Smooth muscle cell (in vitro differentiated cells): ENCODE measurements at regions not wholly inside any gene's neighbourhood (a gene's known extent, or its start where the extent isn't known, plus 50 kb on each side); places are given as distances from the start of the nearest gene placed in this dataset.

Source experiments
- DNase-seq: peaks from one replicate; lab custom pipeline; 2025; ENCODE audit not compliant: unreplicated experiment; lab: John Stamatoyannopoulos, UW
- H2AFZ ChIP-seq: fragments of 200-600 bp; sonication (generic); 2 replicates; pipeline ENCODE4 v1.6.0; 2016; ENCODE audit warnings: antibody characterized with exemption, low read depth, mild to moderate bottlenecking
- H3F3A ChIP-seq: fragments of 200-600 bp; sonication (generic); 2 replicates; pipeline ENCODE4 v1.6.0; 2017; ENCODE audit warnings: antibody characterized with exemption, low read depth
- H3K27ac ChIP-seq: fragments of 200-600 bp; sonication (generic); 2 replicates; pipeline ENCODE4 v1.5.1; 2016; ENCODE audit warnings: low read depth, mild to moderate bottlenecking
- H3K27me3 ChIP-seq: fragments of 200-600 bp; sonication (generic); 2 replicates; pipeline ENCODE4 v1.6.1; 2016; ENCODE audit warnings: low read depth, mild to moderate bottlenecking
- H3K36me3 ChIP-seq: fragments of 200-600 bp; sonication (generic); 2 replicates; pipeline ENCODE4 v1.5.1; 2016; ENCODE audit warnings: low read depth
- H3K4me1 ChIP-seq: fragments of 200-600 bp; sonication (generic); 2 replicates; pipeline ENCODE4 v1.5.1; 2016; ENCODE audit warnings: low read depth
- H3K4me2 ChIP-seq: fragments of 200-600 bp; sonication (generic); 2 replicates; pipeline ENCODE4 v1.6.0; 2016; ENCODE audit warnings: mild to moderate bottlenecking
- H3K4me3 ChIP-seq: fragments of 200-600 bp; sonication (generic); 2 replicates; pipeline ENCODE4 v1.5.1; 2016; ENCODE audit warnings: mild to moderate bottlenecking
- H3K79me2 ChIP-seq: fragments of 200-600 bp; sonication (generic); 2 replicates; pipeline ENCODE4 v1.6.0; 2016; ENCODE audit warnings: low read depth, mild to moderate bottlenecking
- H3K9ac ChIP-seq: fragments of 200-600 bp; sonication (generic); 2 replicates; pipeline ENCODE4 v1.6.0; 2016; ENCODE audit warnings: low read depth
- H3K9me3 ChIP-seq: fragments of 200-600 bp; sonication (generic); replicated peaks from 2 replicates; pipeline ENCODE4 v1.5.1; 2016; ENCODE audit warnings: low read depth
- H4K20me1 ChIP-seq: fragments of 200-600 bp; sonication (generic); 2 replicates; pipeline ENCODE4 v1.6.0; 2016; ENCODE audit warnings: low read depth
- CTCF ChIP-seq: fragments of 200-600 bp; sonication (generic); IDR thresholded peaks from 2 replicates; pipeline ENCODE4 v1.5.1; 2017; ENCODE audit warnings: borderline replicate concordance, mild to moderate bottlenecking, antibody characterized with exemption; ENCODE audit not compliant: insufficient read depth, poor library complexity, severe bottlenecking
- WGBS: methylation state at CpG from one replicate; pipeline ENCODE4 v1.1.7; 2016; ENCODE audit warnings: low lambda C conversion rate; 5-methylcytosine and 5-hydroxymethylcytosine counted together

GRCh38 chr1:234921266-234922062, 207.2 kb downstream of the TOMM20 start:
- 50% methylated on average over 14 of the region's 14 CpGs for WGBS

GRCh38 chr1:234920843-234921140, 207.8 kb downstream of the TOMM20 start:
- no peak overlapping the region for H3K4me3 ChIP-seq
- 73% methylated on average over 4 of the region's 4 CpGs for WGBS
- TF ChIP-seq CTCF, result no peak
- no peaks in the 10 kb centered on the region for H3K9me3 ChIP-seq
- no peaks in the 10 kb centered on the region for H3K36me3 ChIP-seq
- DNase-seq, result no peak
- peaks cover 5% of the 10 kb centered on the region for H3F3A ChIP-seq
- no peak overlapping the region for H3K27ac ChIP-seq
- peaks cover 11% of the 10 kb centered on the region for H3K4me1 ChIP-seq
- H3K79me2 ChIP-seq, result no peaks in the 10 kb centered on the region
- no peak overlapping the region for H2AFZ ChIP-seq
- no peaks in the 10 kb centered on the region for H3K27me3 ChIP-seq
- H3K9ac ChIP-seq, result no peak overlapping the region
- H4K20me1 ChIP-seq, result no peaks in the 10 kb centered on the region
- H3K4me2 ChIP-seq, result no peak overlapping the region

More at GRCh38 chr1:234921266-234922062, 207.2 kb downstream of the TOMM20 start:
- peaks cover 16% of the 10 kb centered on the region for H3K4me1 ChIP-seq
- no peak for TF ChIP-seq CTCF
- no peak overlapping the region for H3K27ac ChIP-seq
- H2AFZ ChIP-seq, result no peak overlapping the region
- peaks cover 6% of the 10 kb centered on the region for H3F3A ChIP-seq
- H4K20me1 ChIP-seq, result no peaks in the 10 kb centered on the region
- no peaks in the 10 kb centered on the region for H3K9me3 ChIP-seq
- no peaks in the 10 kb centered on the region for H3K36me3 ChIP-seq
- DNase-seq, result no peak
- H3K4me2 ChIP-seq, result no peak overlapping the region
- H3K79me2 ChIP-seq, result no peaks in the 10 kb centered on the region
- no peaks in the 10 kb centered on the region for H3K27me3 ChIP-seq
- H3K9ac ChIP-seq, result no peak overlapping the region
- H3K4me3 ChIP-seq, result no peak overlapping the region

- no peaks in the 10 kb centered on the region for H3K79me2 ChIP-seq
- TF ChIP-seq CTCF, result no peak
- H3K36me3 ChIP-seq, result no peaks in the 10 kb centered on the region
- no peaks in the 10 kb centered on the region for H3K27me3 ChIP-seq
- no peak for DNase-seq
- no peak overlapping the region for H3K4me2 ChIP-seq
- peaks cover 1% of the 10 kb centered on the region for H3F3A ChIP-seq
- H3K4me3 ChIP-seq, result no peak overlapping the region
- WGBS, result 95% methylated on average over 8 of the region's 8 CpGs
- H3K9me3 ChIP-seq, result no peaks in the 10 kb centered on the region
- H4K20me1 ChIP-seq, result no peaks in the 10 kb centered on the region
- H3K9ac ChIP-seq, result no peak overlapping the region
- no peak overlapping the region for H2AFZ ChIP-seq
- peaks cover 11% of the 10 kb centered on the region for H3K4me1 ChIP-seq
- H3K27ac ChIP-seq, result no peak overlapping the region
Measured at GRCh38 chr1:234920136-234920842, 208.3 kb downstream of the TOMM20 start.
